ENCODE measurements at regions not wholly inside any gene's neighbourhood (a gene's known extent, or its start where the extent isn't known, plus 50 kb on each side); places are given as distances from the start of the nearest gene placed in this dataset.
A peak's percentile ranks its signal among the peaks of the same experiment; 100 is the strongest.
"Not testable (repeated sequence)": the region's sequence is repeated elsewhere in the genome, so short reads cannot be mapped to it uniquely, and the experiment has no call there.

DNA sequence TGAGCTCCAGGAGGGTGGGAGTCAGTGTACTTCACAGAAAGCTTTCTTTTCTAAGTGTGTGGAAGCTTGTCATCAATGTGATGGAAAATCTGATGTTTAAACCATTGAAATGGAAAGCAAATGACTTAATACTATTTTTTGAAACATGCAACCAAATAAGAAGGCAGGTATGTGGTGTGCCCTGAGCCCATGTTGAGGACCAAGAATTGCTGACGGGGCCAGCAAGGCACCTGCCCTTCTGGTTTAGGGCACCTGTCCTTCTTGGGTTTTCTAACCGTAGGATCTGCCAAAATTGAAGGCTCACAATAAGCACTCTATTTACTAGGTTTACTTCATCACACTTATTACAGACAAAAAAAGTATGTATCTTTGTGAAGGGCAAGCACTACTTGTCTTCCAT lies 537.7 kb downstream of the SOCS6 start:
- Mint-ChIP-seq H3K9me3 (no peaks in the 10 kb centered on the region), H3K4me3 (no peak overlapping the region), H3K36me3 (ENCODE audit: low read depth) (no peaks in the 10 kb centered on the region), H3K27ac (no peak overlapping the region), H3K27me3 (ENCODE audit: low read depth) (no peaks in the 10 kb centered on the region), H3K4me1 (ENCODE audit: low read depth) (no peaks in the 10 kb centered on the region)
- DNase-seq (ENCODE audit: low spot score) = no peak

- no peak overlapping the region for H3K4me3 Mint-ChIP-seq
- H3K27ac Mint-ChIP-seq = no peak overlapping the region
- DNase-seq (ENCODE audit: low spot score) = no peak
- no peaks in the 10 kb centered on the region for H3K27me3 Mint-ChIP-seq (ENCODE audit: low read depth)
- no peaks in the 10 kb centered on the region for H3K4me1 Mint-ChIP-seq (ENCODE audit: low read depth)
- no peaks in the 10 kb centered on the region for H3K36me3 Mint-ChIP-seq (ENCODE audit: low read depth)
- H3K9me3 Mint-ChIP-seq = no peaks in the 10 kb centered on the region
These were observed 533.8 kb downstream of the SOCS6 start for GRCh38 chr18:70822691-70823090.

- H3K4me3 Mint-ChIP-seq = no peak overlapping the region
- no peaks in the 10 kb centered on the region for H3K4me1 Mint-ChIP-seq (ENCODE audit: low read depth)
- H3K27ac Mint-ChIP-seq = no peak overlapping the region
- DNase-seq (ENCODE audit: low spot score) = no peak
- H3K27me3 Mint-ChIP-seq (ENCODE audit: low read depth) = no peaks in the 10 kb centered on the region
- no peaks in the 10 kb centered on the region for H3K9me3 Mint-ChIP-seq
- H3K36me3 Mint-ChIP-seq (ENCODE audit: low read depth) = no peaks in the 10 kb centered on the region
These were observed 533.3 kb downstream of the SOCS6 start for GRCh38 chr18:70822117-70822516.

GRCh38 chr18:70808481-70809056 lies 519.7 kb downstream of the SOCS6 start:
- no peak for DNase-seq (ENCODE audit: low spot score)
- Mint-ChIP-seq H3K9me3 (no peaks in the 10 kb centered on the region), H3K4me1 (ENCODE audit: low read depth) (no peaks in the 10 kb centered on the region), H3K4me3 (no peak overlapping the region), H3K27me3 (ENCODE audit: low read depth) (no peaks in the 10 kb centered on the region), H3K27ac (no peak overlapping the region), H3K36me3 (ENCODE audit: low read depth) (no peaks in the 10 kb centered on the region)

DNA sequence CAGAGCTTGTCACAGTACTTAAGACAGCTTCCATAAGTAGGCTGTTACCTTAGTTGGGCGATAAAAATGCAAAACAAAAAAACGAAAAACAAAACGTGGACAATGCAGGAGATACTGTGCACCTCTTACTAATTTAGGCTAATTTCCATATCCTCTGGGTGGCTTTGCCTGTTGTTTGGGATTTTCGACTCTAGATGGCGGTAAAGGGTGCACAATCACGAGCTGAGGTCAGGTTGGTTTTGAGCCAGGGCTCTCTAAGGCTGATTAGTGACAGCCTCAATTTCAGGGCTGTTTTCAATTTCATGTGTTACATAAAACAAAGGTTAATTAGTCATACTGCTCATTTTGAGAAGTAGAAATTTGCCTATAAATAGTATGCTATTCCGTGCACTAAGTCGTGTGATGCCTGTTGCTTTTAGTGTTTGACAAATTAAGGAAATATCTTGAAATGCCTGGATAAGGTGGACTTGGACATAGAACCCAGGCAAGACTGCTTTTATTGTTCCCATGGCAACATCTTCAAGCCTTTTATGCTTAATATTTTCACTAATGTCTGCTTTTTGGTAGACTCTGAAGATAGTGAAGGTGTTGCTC lies 493.1 kb downstream of the SOCS6 start:
- DNase-seq (ENCODE audit: low spot score) = peak; percentile 19
- Mint-ChIP-seq H3K9me3 (no peaks in the 10 kb centered on the region), H3K4me1 (ENCODE audit: low read depth) (peaks cover 3% of the 10 kb centered on the region), H3K27me3 (ENCODE audit: low read depth) (no peaks in the 10 kb centered on the region), H3K4me3 (no peak overlapping the region), H3K27ac (no peak overlapping the region), H3K36me3 (ENCODE audit: low read depth) (no peaks in the 10 kb centered on the region)

DNA sequence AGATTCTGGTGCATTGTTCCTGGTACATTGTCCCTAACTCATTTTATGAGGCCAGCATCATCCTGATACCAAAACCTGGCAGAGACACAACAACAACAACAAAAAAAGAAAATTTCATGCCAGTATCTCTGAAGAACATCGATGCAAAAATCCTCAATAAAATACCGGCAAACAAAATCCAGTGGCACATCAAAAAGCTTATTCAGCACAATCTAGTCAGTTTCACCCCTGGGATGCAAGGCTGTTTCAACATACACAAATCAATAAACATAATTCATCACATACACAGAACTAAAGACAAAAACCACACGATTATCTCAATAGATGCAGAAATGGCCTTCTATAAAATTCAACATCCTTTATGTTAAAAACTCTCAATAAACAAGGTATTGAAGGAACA lies 477.4 kb downstream of the SOCS6 start:
- DNase-seq (ENCODE audit: low spot score); H3K4me3 Mint-ChIP-seq; H3K9me3 Mint-ChIP-seq; H3K27ac Mint-ChIP-seq; H3K4me1 Mint-ChIP-seq (ENCODE audit: low read depth); H3K36me3 Mint-ChIP-seq (ENCODE audit: low read depth); H3K27me3 Mint-ChIP-seq (ENCODE audit: low read depth): not testable (repeated sequence)

- no peaks in the 10 kb centered on the region for H3K36me3 Mint-ChIP-seq (ENCODE audit: low read depth)
- DNase-seq (ENCODE audit: low spot score) = no peak
- H3K9me3 Mint-ChIP-seq = no peaks in the 10 kb centered on the region
- no peak overlapping the region for H3K4me3 Mint-ChIP-seq
- no peaks in the 10 kb centered on the region for H3K4me1 Mint-ChIP-seq (ENCODE audit: low read depth)
- no peaks in the 10 kb centered on the region for H3K27me3 Mint-ChIP-seq (ENCODE audit: low read depth)
- no peak overlapping the region for H3K27ac Mint-ChIP-seq
These were observed 474.0 kb downstream of the SOCS6 start for GRCh38 chr18:70762812-70763211.

DNA sequence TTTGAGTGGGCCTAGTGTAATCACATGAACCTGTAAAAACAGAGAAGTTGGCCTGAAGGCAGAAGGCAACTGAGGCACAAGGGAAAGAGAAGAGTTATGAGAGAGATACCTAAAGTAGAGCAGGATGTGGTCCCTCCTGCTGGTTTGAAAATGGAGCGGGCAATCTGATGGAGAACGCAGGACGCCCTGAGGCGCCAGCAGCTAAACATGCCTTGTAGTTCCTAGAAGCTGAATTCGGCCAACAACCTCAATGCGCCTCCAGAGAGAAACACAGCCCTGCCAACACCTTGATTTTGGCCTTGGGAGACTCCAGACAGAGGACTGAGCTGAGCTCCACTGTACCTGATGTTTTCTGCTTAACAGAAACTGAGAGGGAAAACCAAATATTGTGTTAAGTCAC lies 469.9 kb downstream of the SOCS6 start:
- Mint-ChIP-seq H3K4me1 (ENCODE audit: low read depth) (no peaks in the 10 kb centered on the region), H3K27ac (no peak overlapping the region), H3K9me3 (no peaks in the 10 kb centered on the region), H3K27me3 (ENCODE audit: low read depth) (no peaks in the 10 kb centered on the region), H3K4me3 (no peak overlapping the region), H3K36me3 (ENCODE audit: low read depth) (no peaks in the 10 kb centered on the region)
- no peak for DNase-seq (ENCODE audit: low spot score)

DNA sequence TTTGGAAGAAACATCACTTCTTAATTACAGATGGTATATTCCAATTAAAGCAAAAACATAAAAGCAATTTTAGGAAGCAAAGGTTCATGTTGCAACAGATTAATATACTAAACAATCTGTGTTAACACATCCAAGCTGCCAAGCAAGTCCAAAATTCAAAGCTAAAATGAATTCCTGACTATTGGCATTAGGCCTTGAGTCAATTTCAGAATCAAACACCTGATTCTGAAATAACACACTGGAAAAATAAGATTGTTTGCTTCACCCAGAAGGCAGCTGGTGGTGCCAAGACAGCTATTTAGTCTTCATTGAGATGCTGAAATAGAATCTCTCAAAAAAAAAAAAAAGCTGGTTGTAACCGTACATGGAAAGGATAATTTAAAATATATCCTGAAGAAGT lies 465.6 kb downstream of the SOCS6 start:
- Mint-ChIP-seq H3K4me1 (ENCODE audit: low read depth) (no peaks in the 10 kb centered on the region), H3K27ac (no peak overlapping the region), H3K4me3 (no peak overlapping the region), H3K9me3 (peaks cover 13% of the 10 kb centered on the region), H3K36me3 (ENCODE audit: low read depth) (no peaks in the 10 kb centered on the region), H3K27me3 (ENCODE audit: low read depth) (no peaks in the 10 kb centered on the region)
- DNase-seq (ENCODE audit: low spot score) = no peak

- no peak for DNase-seq (ENCODE audit: low spot score)
- no peak overlapping the region for H3K4me3 Mint-ChIP-seq
- no peaks in the 10 kb centered on the region for H3K27me3 Mint-ChIP-seq (ENCODE audit: low read depth)
- H3K4me1 Mint-ChIP-seq (ENCODE audit: low read depth) = no peaks in the 10 kb centered on the region
- no peak overlapping the region for H3K27ac Mint-ChIP-seq
- peaks cover 3% of the 10 kb centered on the region for H3K9me3 Mint-ChIP-seq
- H3K36me3 Mint-ChIP-seq (ENCODE audit: low read depth) = no peaks in the 10 kb centered on the region
These were observed 444.1 kb downstream of the SOCS6 start for GRCh38 chr18:70732916-70733315.

GRCh38 chr18:70732188-70732587 lies 443.3 kb downstream of the SOCS6 start:
- Mint-ChIP-seq H3K4me1 (ENCODE audit: low read depth) (no peaks in the 10 kb centered on the region), H3K27me3 (ENCODE audit: low read depth) (no peaks in the 10 kb centered on the region), H3K9me3 (peaks cover 2% of the 10 kb centered on the region), H3K36me3 (ENCODE audit: low read depth) (no peaks in the 10 kb centered on the region), H3K27ac (no peak overlapping the region), H3K4me3 (no peak overlapping the region)
- no peak for DNase-seq (ENCODE audit: low spot score)

DNA sequence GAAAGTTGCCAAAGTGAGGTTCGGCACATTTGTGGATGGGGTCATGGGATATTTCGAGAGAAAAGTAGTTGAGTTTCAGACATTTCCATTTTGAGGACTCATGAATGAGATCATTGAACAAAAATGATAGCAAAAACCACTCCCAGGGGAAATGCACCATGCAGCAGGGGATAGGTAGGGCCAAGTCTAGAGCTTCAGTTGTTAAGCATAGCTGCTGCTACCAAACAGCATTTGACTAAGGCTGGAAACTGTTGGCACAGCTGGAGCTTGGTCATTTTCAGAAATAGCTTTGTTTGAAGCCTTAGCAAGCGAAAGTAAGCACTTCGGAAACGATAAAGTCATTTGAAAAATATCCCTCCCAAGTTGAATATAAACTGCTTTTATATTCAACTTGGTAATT lies 431.8 kb downstream of the SOCS6 start:
- Mint-ChIP-seq H3K27ac (no peak overlapping the region), H3K9me3 (peaks cover 5% of the 10 kb centered on the region), H3K4me3 (no peak overlapping the region), H3K4me1 (ENCODE audit: low read depth) (no peaks in the 10 kb centered on the region), H3K27me3 (ENCODE audit: low read depth) (no peaks in the 10 kb centered on the region), H3K36me3 (ENCODE audit: low read depth) (no peaks in the 10 kb centered on the region)
- no peak for DNase-seq (ENCODE audit: low spot score)

GRCh38 chr18:70709720-70710119 lies 420.9 kb downstream of the SOCS6 start:
- Mint-ChIP-seq H3K27ac (no peak overlapping the region), H3K4me3 (no peak overlapping the region), H3K4me1 (ENCODE audit: low read depth) (no peaks in the 10 kb centered on the region), H3K36me3 (ENCODE audit: low read depth) (no peaks in the 10 kb centered on the region), H3K9me3 (peaks cover 15% of the 10 kb centered on the region), H3K27me3 (ENCODE audit: low read depth) (no peaks in the 10 kb centered on the region)
- no peak for DNase-seq (ENCODE audit: low spot score)

DNA sequence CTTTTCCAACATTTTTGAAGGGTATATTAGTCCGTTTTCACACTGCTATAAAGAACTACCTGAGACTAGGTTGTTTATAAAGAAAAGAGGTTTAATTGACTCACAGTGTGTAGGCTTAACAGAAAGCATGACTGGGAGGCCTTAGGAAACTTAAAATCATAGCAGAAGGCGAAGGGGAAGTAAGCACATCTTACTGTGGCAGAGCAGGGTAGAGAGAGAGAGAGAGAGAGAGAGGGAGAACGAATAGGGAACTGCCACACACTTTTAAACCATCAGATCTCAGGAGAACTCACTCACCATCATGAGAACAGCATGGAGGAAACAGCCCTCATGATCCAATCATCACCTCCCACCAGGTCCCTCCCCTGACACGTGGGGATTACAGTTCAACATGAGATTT lies 420.3 kb downstream of the SOCS6 start:
- Mint-ChIP-seq H3K27ac (no peak overlapping the region), H3K9me3 (peaks cover 14% of the 10 kb centered on the region), H3K27me3 (ENCODE audit: low read depth) (no peaks in the 10 kb centered on the region), H3K36me3 (ENCODE audit: low read depth) (no peaks in the 10 kb centered on the region), H3K4me1 (ENCODE audit: low read depth) (no peaks in the 10 kb centered on the region), H3K4me3 (no peak overlapping the region)
- DNase-seq (ENCODE audit: low spot score) = no peak

DNA sequence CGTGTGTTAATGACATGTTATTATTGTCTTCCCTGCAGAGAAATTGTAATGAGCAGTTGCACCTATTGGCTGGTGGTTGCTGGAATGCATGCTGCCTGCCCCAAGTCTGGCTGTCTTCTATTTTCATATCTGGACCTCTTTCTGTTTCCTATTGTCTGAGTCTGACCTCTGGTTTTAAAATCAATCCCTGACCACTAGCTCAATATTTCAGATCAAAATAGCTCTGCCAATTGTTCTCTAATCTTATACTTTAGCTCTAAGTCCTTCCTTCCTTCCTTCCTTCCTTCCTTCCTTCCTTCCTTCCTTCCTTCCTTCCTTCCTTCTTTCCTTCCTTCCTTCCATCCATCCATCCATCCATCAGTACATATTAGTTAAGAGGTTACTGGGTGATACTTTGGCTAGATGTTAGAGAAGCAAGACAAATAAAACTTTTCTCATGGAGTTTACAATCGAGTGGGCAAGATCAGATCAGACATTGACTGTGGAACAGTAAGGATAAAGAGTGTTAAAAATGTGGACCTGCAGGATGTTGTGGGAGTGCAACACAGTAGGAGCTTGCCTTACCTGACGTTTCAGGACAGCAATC lies 417.1 kb downstream of the SOCS6 start:
- Mint-ChIP-seq H3K27me3 (ENCODE audit: low read depth) (no peaks in the 10 kb centered on the region), H3K9me3 (peaks cover 8% of the 10 kb centered on the region), H3K4me3 (no peak overlapping the region), H3K4me1 (ENCODE audit: low read depth) (no peaks in the 10 kb centered on the region), H3K36me3 (ENCODE audit: low read depth) (no peaks in the 10 kb centered on the region), H3K27ac (no peak overlapping the region)
- DNase-seq (ENCODE audit: low spot score) = no peak

Data from T-helper 2 cell treated with Interferon-gamma antibody and Interleukin-4, amounts not matched to agents 5 μg/mL and 100 μg/mL, for 36 hours (primary cell).